ENCODE measurements at regions not wholly inside any gene's neighbourhood (a gene's known extent, or its start where the extent isn't known, plus 50 kb on each side); places are given as distances from the start of the nearest gene placed in this dataset.
"Not testable (repeated sequence)": the region's sequence is repeated elsewhere in the genome, so short reads cannot be mapped to it uniquely, and the experiment has no call there.

GRCh38 chr5:38645508-38645907 is 89.1 kb upstream of the LIFR start:
- DNase-seq = no peak

GRCh38 chr5:38648703-38649291 is 92.4 kb upstream of the LIFR start:
- no peak for DNase-seq

GRCh38 chr5:38650540-38650939 is 94.1 kb upstream of the LIFR start:
- DNase-seq = no peak

- DNase-seq = no peak
These were observed 94.5 kb upstream of the LIFR start for GRCh38 chr5:38650946-38651345.

- DNase-seq = no peak
These were observed 95.4 kb upstream of the LIFR start for GRCh38 chr5:38651806-38652205.

- DNase-seq = no peak
These were observed 96.9 kb upstream of the LIFR start for GRCh38 chr5:38653389-38653788.

GRCh38 chr5:38655691-38656090 is 99.2 kb upstream of the LIFR start:
- DNase-seq = no peak

- no peak for DNase-seq
These were observed 100.1 kb upstream of the LIFR start for GRCh38 chr5:38656568-38656967.

GRCh38 chr5:38657020-38657419 is 100.6 kb upstream of the LIFR start:
- no peak for DNase-seq

- DNase-seq = no peak
These were observed 103.8 kb upstream of the LIFR start for GRCh38 chr5:38660194-38660668.

- no peak for DNase-seq
These were observed 105.6 kb upstream of the LIFR start for GRCh38 chr5:38662090-38662489.

GRCh38 chr5:38663249-38663648 is 106.8 kb upstream of the LIFR start:
- DNase-seq = no peak

- DNase-seq = no peak
These were observed 110.4 kb upstream of the LIFR start for GRCh38 chr5:38666668-38667498.

- DNase-seq = no peak
These were observed 111.0 kb upstream of the LIFR start for GRCh38 chr5:38667499-38667776.

- no peak for DNase-seq
These were observed 113.0 kb upstream of the LIFR start for GRCh38 chr5:38669361-38669880.

- DNase-seq = no peak
These were observed 113.6 kb upstream of the LIFR start for GRCh38 chr5:38670066-38670465.

GRCh38 chr5:38670878-38671277 is 114.4 kb upstream of the LIFR start:
- DNase-seq = no peak

GRCh38 chr5:38672059-38672788 is 115.8 kb upstream of the LIFR start:
- no peak for DNase-seq

GRCh38 chr5:38673671-38674071 is 117.2 kb upstream of the LIFR start:
- DNase-seq = no peak

GRCh38 chr5:38675443-38675842 is 119.0 kb upstream of the LIFR start:
- DNase-seq = no peak

GRCh38 chr5:38677636-38678035 is 121.2 kb upstream of the LIFR start:
- no peak for DNase-seq

GRCh38 chr5:38678076-38678475 is 121.6 kb upstream of the LIFR start:
- no peak for DNase-seq

GRCh38 chr5:38678697-38679096 is 122.3 kb upstream of the LIFR start:
- not testable (repeated sequence) for DNase-seq
